ENCODE measurements at regions not wholly inside any gene's neighbourhood (a gene's known extent, or its start where the extent isn't known, plus 50 kb on each side); places are given as distances from the start of the nearest gene placed in this dataset.

DNA sequence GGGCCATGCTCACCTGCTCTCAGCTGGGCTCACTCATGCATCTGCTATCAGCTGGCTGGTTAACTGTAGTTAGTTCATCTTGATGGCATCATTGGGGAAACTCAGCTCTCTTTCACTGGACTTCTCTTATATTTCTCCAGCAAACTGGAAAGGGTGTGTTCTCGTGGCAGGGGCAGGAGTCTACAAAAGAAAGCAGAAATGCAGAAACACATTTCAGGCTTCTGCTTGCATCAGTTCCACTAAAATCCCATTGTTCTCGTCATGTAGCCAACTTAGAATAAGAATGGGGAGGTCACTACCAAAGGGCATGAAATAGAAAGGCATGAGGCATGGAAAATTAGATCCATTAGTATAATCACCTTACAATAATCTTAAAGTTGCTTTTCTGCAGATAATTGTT, 207.3 kb downstream of the NRIP1 start:
- peak overlapping the region in 1 of 7 donors; percentile 7 for H3K27ac Mint-ChIP-seq
- Histone ChIP-seq H3K9me3 (ENCODE audit: control insufficient read depth in 1 of 2, low read length in 2 of 2) (no peaks in the 10 kb centered on the region), H3K27ac (ENCODE audit: low read depth, low read length) (no peak overlapping the region), H3K36me3 (ENCODE audit: insufficient read depth, low read length) (no peaks in the 10 kb centered on the region), H3K27me3 (ENCODE audit: insufficient read depth, low read length) (no peaks in the 10 kb centered on the region), H3K4me1 (ENCODE audit: insufficient read depth, low read length) (no peaks in the 10 kb centered on the region), H3K4me3 (ENCODE audit: low read length in 2 of 2) (no peak overlapping the region)
- H3K36me3 Mint-ChIP-seq: peaks cover 0 to 3% of the 10 kb centered on the region in 2 donors
- peaks cover 0 to 4% (median under 1%) of the 10 kb centered on the region in 8 donors for H3K9me3 Mint-ChIP-seq
- intact Hi-C loops (cut with micrococcal nuclease): no loop called here
- no peak overlapping the region for H3K4me3 Mint-ChIP-seq
- ChIA-PET POLR2A (ENCODE audit: partially characterized antibody) (no interaction called here), CTCF (ENCODE audit: partially characterized antibody) (interaction anchor here (2.1 kb wide), 1 partner anchor 120 kb away, joined by 5 read pairs; no protein-coding TSS in a partner anchor)
- no peak for DNase-seq
- H3K27me3 Mint-ChIP-seq: no peaks in the 10 kb centered on the region
- peaks cover 0 to under 1% (median 0%) of the 10 kb centered on the region in 4 donors for H3K4me1 Mint-ChIP-seq

DNA sequence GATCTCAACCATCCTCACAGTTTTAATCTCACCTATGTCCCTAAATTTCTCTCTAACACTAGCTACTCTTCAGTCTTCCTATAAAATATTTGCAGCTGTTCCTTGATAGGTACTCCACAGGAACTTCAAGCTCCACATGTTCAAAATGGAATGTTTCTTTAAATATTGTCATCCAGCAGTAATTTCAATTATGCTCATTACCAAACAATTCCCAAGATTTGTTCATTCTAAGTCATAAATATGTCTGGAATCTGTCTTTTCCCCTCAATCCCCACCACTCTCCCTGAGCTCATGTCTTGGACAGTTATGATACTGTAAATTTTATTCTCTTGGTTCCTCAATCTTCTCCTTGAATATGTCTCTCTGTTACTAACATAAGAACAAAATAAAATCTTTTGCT, 214.4 kb downstream of the NRIP1 start:
- ChIA-PET CTCF (ENCODE audit: partially characterized antibody) (interaction anchor here (0.9 kb wide), 1 partner anchor 10 kb away, joined by 3 read pairs; no protein-coding TSS in a partner anchor), POLR2A (ENCODE audit: partially characterized antibody) (no interaction called here)

DNA sequence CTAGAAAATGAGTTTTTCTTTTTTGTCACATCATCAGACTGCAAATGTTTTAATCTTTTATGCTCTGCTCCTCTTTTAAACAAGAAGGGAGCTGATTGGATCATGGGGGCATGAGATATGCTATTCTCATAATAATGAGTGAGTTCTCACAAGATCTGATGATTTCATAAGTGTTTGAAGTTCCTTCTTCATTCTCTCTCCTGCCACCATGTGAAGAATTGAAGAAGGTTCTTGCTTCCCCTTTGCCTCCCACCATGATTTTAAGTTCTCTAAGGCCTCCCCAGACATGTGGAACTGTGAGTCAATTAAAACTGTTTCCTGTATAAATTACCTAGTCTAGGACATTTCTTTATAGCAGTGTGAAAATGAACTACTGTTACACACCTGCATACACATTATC, 218.2 kb downstream of the NRIP1 start:
- ChIA-PET CTCF (ENCODE audit: partially characterized antibody) (no interaction called here), POLR2A (ENCODE audit: partially characterized antibody) (no interaction called here)
- Mint-ChIP-seq H3K4me1 (no peaks in the 10 kb centered on the region), H3K9me3 (peaks cover 0 to 14% (median 9%) of the 10 kb centered on the region in 8 donors), H3K36me3 (no peaks in the 10 kb centered on the region), H3K4me3 (no peak overlapping the region), H3K27ac (no peak overlapping the region), H3K27me3 (peaks cover 0 to 2% of the 10 kb centered on the region in 2 donors)
- no peak overlapping the region for H3K4me3 ChIP-seq (ENCODE audit: low read length in 2 of 2)
- H3K4me1 ChIP-seq (ENCODE audit: insufficient read depth, low read length): no peaks in the 10 kb centered on the region
- no peaks in the 10 kb centered on the region for H3K9me3 ChIP-seq (ENCODE audit: control insufficient read depth in 1 of 2, low read length in 2 of 2)
- H3K36me3 ChIP-seq (ENCODE audit: insufficient read depth, low read length): no peaks in the 10 kb centered on the region
- no peak for DNase-seq
- intact Hi-C loops (cut with micrococcal nuclease): no loop called here
- H3K27me3 ChIP-seq (ENCODE audit: insufficient read depth, low read length): no peaks in the 10 kb centered on the region
- no peak overlapping the region for H3K27ac ChIP-seq (ENCODE audit: low read depth, low read length)

More for the DNA sequence above, 214.4 kb downstream of the NRIP1 start:
- intact Hi-C loops (cut with micrococcal nuclease): no loop called here
- no peaks in the 10 kb centered on the region for H3K4me1 ChIP-seq (ENCODE audit: insufficient read depth, low read length)
- Mint-ChIP-seq H3K36me3 (peaks cover 0 to 3% of the 10 kb centered on the region in 2 donors), H3K27ac (no peak overlapping the region), H3K9me3 (peaks cover 0 to 12% (median 6%) of the 10 kb centered on the region in 8 donors), H3K27me3 (peaks cover 0 to 2% of the 10 kb centered on the region in 2 donors), H3K4me1 (no peaks in the 10 kb centered on the region), H3K4me3 (no peak overlapping the region)
- no peaks in the 10 kb centered on the region for H3K36me3 ChIP-seq (ENCODE audit: insufficient read depth, low read length)
- no peak overlapping the region for H3K27ac ChIP-seq (ENCODE audit: low read depth, low read length)
- no peak for DNase-seq
- H3K4me3 ChIP-seq (ENCODE audit: low read length in 2 of 2): no peak overlapping the region
- H3K27me3 ChIP-seq (ENCODE audit: insufficient read depth, low read length): no peaks in the 10 kb centered on the region
- H3K9me3 ChIP-seq (ENCODE audit: control insufficient read depth in 1 of 2, low read length in 2 of 2): no peaks in the 10 kb centered on the region

DNA sequence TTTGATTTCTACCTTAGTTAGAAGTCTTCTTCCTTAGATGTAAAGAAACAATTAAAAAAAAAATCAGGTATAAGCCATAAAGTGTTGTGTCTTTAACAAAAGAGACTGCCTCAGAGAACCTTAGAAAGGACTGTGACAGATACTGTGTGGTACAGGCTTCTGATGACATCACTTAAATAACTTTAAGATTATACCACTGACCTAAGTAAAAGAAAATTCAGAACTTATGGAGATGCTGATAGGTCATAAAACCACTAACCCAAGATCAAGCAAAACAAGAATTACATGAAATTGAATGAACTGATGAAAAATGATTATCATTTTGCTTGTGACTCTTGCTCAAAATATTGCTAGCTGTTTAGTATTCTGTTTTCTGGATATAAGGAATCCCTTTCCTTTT, 220.8 kb downstream of the NRIP1 start:
- H3K27ac ChIP-seq (ENCODE audit: low read depth, low read length): no peak overlapping the region
- Mint-ChIP-seq H3K36me3 (no peaks in the 10 kb centered on the region), H3K27me3 (no peaks in the 10 kb centered on the region), H3K4me3 (no peak overlapping the region), H3K9me3 (peaks cover 0 to 14% (median 9%) of the 10 kb centered on the region in 8 donors), H3K27ac (no peak overlapping the region), H3K4me1 (no peaks in the 10 kb centered on the region)
- no peaks in the 10 kb centered on the region for H3K9me3 ChIP-seq (ENCODE audit: control insufficient read depth in 1 of 2, low read length in 2 of 2)
- no peaks in the 10 kb centered on the region for H3K27me3 ChIP-seq (ENCODE audit: insufficient read depth, low read length)
- DNase-seq: no peak
- no peaks in the 10 kb centered on the region for H3K36me3 ChIP-seq (ENCODE audit: insufficient read depth, low read length)
- intact Hi-C loops (cut with micrococcal nuclease): no loop called here
- no peak overlapping the region for H3K4me3 ChIP-seq (ENCODE audit: low read length in 2 of 2)
- no peaks in the 10 kb centered on the region for H3K4me1 ChIP-seq (ENCODE audit: insufficient read depth, low read length)
- POLR2A ChIA-PET (ENCODE audit: partially characterized antibody): no interaction called here
- CTCF ChIA-PET (ENCODE audit: partially characterized antibody): no interaction called here

DNA sequence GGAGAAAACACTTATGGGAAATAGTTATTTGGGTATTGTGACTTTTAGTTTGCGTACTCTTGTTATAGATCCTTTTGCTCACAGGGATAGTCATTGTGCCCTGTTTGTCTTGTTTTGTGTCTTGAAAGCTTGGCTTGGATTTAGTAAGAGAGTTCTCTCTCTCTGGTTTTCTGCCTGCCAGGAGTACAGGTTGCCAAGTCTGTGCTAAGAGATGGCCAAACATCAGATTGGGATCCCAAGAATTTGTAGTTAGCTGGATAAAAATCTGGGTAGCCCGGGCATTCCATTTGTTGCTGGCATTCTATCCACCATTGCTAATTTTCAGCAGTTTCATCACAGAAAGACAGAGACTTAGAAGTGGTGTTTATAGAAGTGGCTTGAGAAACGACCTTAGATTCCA, 222.2 kb downstream of the NRIP1 start:
- Histone ChIP-seq H3K4me1 (ENCODE audit: insufficient read depth, low read length) (no peaks in the 10 kb centered on the region), H3K27me3 (ENCODE audit: insufficient read depth, low read length) (no peaks in the 10 kb centered on the region), H3K4me3 (ENCODE audit: low read length in 2 of 2) (no peak overlapping the region), H3K9me3 (ENCODE audit: control insufficient read depth in 1 of 2, low read length in 2 of 2) (no peaks in the 10 kb centered on the region), H3K36me3 (ENCODE audit: insufficient read depth, low read length) (no peaks in the 10 kb centered on the region), H3K27ac (ENCODE audit: low read depth, low read length) (no peak overlapping the region)
- Mint-ChIP-seq H3K27me3 (no peaks in the 10 kb centered on the region), H3K4me1 (no peaks in the 10 kb centered on the region), H3K36me3 (no peaks in the 10 kb centered on the region), H3K27ac (no peak overlapping the region), H3K9me3 (peaks cover 0 to 14% (median 6%) of the 10 kb centered on the region in 8 donors), H3K4me3 (no peak overlapping the region)
- POLR2A ChIA-PET (ENCODE audit: partially characterized antibody): no interaction called here
- CTCF ChIA-PET (ENCODE audit: partially characterized antibody): no interaction called here
- no peak for DNase-seq
- intact Hi-C loops (cut with micrococcal nuclease): no loop called here

DNA sequence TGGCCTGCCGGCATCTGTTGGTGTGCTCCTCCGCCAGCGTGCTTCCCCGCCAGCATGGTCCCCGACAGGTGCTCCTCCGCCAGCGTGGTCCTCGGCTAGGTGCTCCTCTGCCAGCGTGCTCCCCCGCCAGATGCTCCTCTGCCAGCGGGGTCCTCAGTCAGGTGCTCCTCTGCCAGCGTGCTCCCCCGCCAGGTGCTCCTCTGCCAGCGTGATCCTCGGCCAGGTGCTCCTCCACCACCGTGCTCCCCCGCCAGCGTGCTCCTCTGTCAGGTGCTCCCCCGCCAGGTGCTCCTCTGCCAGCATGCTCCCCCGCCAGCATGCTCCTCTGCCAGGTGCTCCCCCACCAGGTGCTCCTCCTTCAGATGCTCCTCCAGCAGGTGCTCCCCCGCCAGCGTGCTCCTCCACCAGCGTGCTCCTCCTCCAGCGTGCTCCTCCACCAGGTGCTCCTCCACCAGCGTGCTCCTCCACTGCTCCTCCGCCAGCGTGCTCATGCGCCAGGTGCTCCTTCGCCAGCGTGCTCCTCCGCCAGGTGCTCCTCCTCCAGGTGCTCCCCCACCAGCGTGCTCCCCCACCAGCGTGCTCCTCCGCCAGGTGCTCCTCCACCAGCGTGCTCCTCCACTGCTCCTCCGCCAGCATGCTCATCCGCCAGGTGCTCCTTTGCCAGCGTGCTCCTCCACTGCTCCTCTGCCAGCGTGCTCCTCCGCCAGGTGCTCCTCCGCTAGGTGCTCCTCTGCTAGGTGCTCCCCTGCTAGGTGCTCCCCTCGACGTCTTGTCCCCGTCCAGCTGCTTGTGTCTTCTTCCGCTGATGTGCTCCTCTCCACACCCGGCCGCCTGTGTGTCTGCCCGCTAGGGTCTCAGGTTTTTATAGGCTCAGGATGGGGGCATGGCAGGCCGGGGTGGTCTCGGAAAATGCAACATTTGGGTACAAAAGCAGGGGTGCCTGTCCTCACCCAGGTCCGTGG, 223.0 kb downstream of the NRIP1 start:
- Histone ChIP-seq H3K27ac (ENCODE audit: low read depth, low read length) (no peak overlapping the region), H3K27me3 (ENCODE audit: insufficient read depth, low read length) (no peaks in the 10 kb centered on the region), H3K9me3 (ENCODE audit: control insufficient read depth in 1 of 2, low read length in 2 of 2) (no peaks in the 10 kb centered on the region), H3K36me3 (ENCODE audit: insufficient read depth, low read length) (no peaks in the 10 kb centered on the region), H3K4me1 (ENCODE audit: insufficient read depth, low read length) (no peaks in the 10 kb centered on the region), H3K4me3 (ENCODE audit: low read length in 2 of 2) (no peak overlapping the region)
- Mint-ChIP-seq H3K9me3 (peaks cover 0 to 13% (median 6%) of the 10 kb centered on the region in 8 donors), H3K4me1 (no peaks in the 10 kb centered on the region), H3K27ac (peak overlapping the region in 1 of 7 donors; percentile 49), H3K4me3 (no peak overlapping the region), H3K27me3 (no peaks in the 10 kb centered on the region), H3K36me3 (no peaks in the 10 kb centered on the region)
- ChIA-PET POLR2A (ENCODE audit: partially characterized antibody) (no interaction called here), CTCF (ENCODE audit: partially characterized antibody) (no interaction called here)
- DNase-seq: no peak
- intact Hi-C loops (cut with micrococcal nuclease): no loop called here

DNA sequence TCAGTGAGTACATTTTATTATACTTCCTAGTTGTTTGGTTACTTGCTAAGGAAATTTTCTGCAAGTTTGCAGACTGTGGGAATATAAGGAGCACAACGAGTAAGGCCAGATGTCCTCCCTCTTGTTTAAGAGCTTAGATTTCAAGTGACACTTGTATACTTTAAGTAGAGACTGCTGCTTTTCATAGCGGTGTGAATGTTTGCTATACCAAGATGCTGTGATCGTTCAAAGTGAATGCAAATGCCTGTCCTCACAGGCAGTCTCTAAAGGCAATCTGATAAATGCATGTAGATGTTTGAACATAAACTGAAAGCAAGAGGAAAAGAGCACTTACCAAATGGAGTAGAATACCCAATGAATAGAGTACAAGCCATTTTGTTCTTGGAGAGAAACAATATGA, 226.4 kb downstream of the NRIP1 start:
- H3K27ac Mint-ChIP-seq: no peak overlapping the region
- no peaks in the 10 kb centered on the region for H3K27me3 ChIP-seq (ENCODE audit: insufficient read depth, low read length)
- H3K4me3 Mint-ChIP-seq: no peak overlapping the region
- H3K36me3 Mint-ChIP-seq: no peaks in the 10 kb centered on the region
- ChIA-PET CTCF (ENCODE audit: partially characterized antibody) (no interaction called here), POLR2A (ENCODE audit: partially characterized antibody) (no interaction called here)
- no peaks in the 10 kb centered on the region for H3K9me3 ChIP-seq (ENCODE audit: control insufficient read depth in 1 of 2, low read length in 2 of 2)
- no peaks in the 10 kb centered on the region for H3K36me3 ChIP-seq (ENCODE audit: insufficient read depth, low read length)
- H3K27ac ChIP-seq (ENCODE audit: low read depth, low read length): no peak overlapping the region
- no peak for DNase-seq
- H3K4me1 ChIP-seq (ENCODE audit: insufficient read depth, low read length): no peaks in the 10 kb centered on the region
- H3K27me3 Mint-ChIP-seq: no peaks in the 10 kb centered on the region
- intact Hi-C loops (cut with micrococcal nuclease): no loop called here
- H3K9me3 Mint-ChIP-seq: peaks cover 0 to 9% (median 0%) of the 10 kb centered on the region in 8 donors
- no peaks in the 10 kb centered on the region for H3K4me1 Mint-ChIP-seq
- H3K4me3 ChIP-seq (ENCODE audit: low read length in 2 of 2): no peak overlapping the region

All from CD4-positive, alpha-beta memory T cell (primary cell).